K562 (cell line): ENCODE measurements at regions not wholly inside any gene's neighbourhood (a gene's known extent, or its start where the extent isn't known, plus 50 kb on each side); places are given as distances from the start of the nearest gene placed in this dataset.

Source experiments
- ASH1L ChIP-seq: fragments of 450-650 bp; IDR thresholded peaks from 2 replicates; pipeline ENCODE4 v1.6.1; 2018; ENCODE audit warnings: borderline replicate concordance, mild to moderate bottlenecking, low read depth; ENCODE audit not compliant: partially characterized antibody
- BCL6 ChIP-seq: fragments of 250-450 bp; sonication (Bioruptor Pico); IDR thresholded peaks from 2 replicates; pipeline ENCODE4 v1.4.0; 2020
- BRCA1 ChIP-seq, 2 experiments: fragments of 450-650 bp in 1 of 2; sonication (generic) in 1 of 2; formaldehyde crosslinking in 1 of 2; IDR thresholded peaks; 2 replicates each; pipeline versions ENCODE4 v1.5.0 to v1.6.1; 2017 to 2020; ENCODE audit warnings: mild to moderate bottlenecking in 1 of 2, missing genetic modification reagents in 1 of 2
- CBX1 ChIP-seq: sonication (generic); IDR thresholded peaks from 2 replicates; pipeline ENCODE4 v1.6.1; 2016; ENCODE audit warnings: antibody characterized with exemption, low read depth, mild to moderate bottlenecking
- CEBPB ChIP-seq: fragments of 450-650 bp; IDR thresholded peaks from 2 replicates; pipeline ENCODE4 v1.6.1; 2016; ENCODE audit warnings: missing genetic modification characterization, missing compliant biosample characterization
- DNMT1 ChIP-seq: fragments of 450-650 bp; IDR thresholded peaks from 2 replicates; pipeline ENCODE4 v1.6.1; 2016; ENCODE audit warnings: antibody characterized with exemption, mild to moderate bottlenecking
- ELF1 ChIP-seq: fragments of 200-800 bp; sonication (Bioruptor generic); IDR thresholded peaks from 2 replicates; pipeline ENCODE4 v1.6.1; 2016; ENCODE audit warnings: missing genetic modification characterization, missing compliant biosample characterization
- KHSRP ChIP-seq: fragments of 450-650 bp; IDR thresholded peaks from 2 replicates; pipeline ENCODE4 v1.6.1; 2017
- NFIC ChIP-seq: fragments of 450-650 bp; IDR thresholded peaks from 2 replicates; pipeline ENCODE4 v1.6.1; 2017; ENCODE audit warnings: mild to moderate bottlenecking, inconsistent platforms
- NFIX ChIP-seq: fragments of 250-450 bp; sonication (Bioruptor Pico); IDR thresholded peaks from 2 replicates; pipeline ENCODE4 v1.4.0; 2020; ENCODE audit warnings: low read depth, mild to moderate bottlenecking, moderate library complexity
- SMAD1 ChIP-seq: fragments of 150-350 bp; IDR thresholded peaks from 2 replicates; pipeline ENCODE4 v1.6.1; 2014; ENCODE audit warnings: low read length, low read depth; ENCODE audit not compliant: partially characterized antibody
- SRSF3 ChIP-seq: fragments of 200-400 bp; formaldehyde crosslinking; IDR thresholded peaks from 2 replicates; pipeline ENCODE4 v1.6.1; 2016; ENCODE audit warnings: mild to moderate bottlenecking, low read length, moderate library complexity; ENCODE audit not compliant: insufficient read depth
- TAL1 ChIP-seq: fragments of 450-650 bp; IDR thresholded peaks from 2 replicates; pipeline ENCODE4 v1.6.1; 2016; ENCODE audit warnings: mild to moderate bottlenecking
- ZNF175 ChIP-seq: fragments of 200-800 bp; sonication (Bioruptor generic); IDR thresholded peaks from 2 replicates; pipeline ENCODE4 v1.6.1; 2016; ENCODE audit warnings: low read depth, mild to moderate bottlenecking, missing genetic modification characterization, missing compliant biosample characterization
- ZNF263 ChIP-seq: sonication (generic); formaldehyde crosslinking; IDR thresholded peaks from 2 replicates; pipeline ENCODE4 v1.8.0; 2022; ENCODE audit warnings: mild to moderate bottlenecking, missing genetic modification reagents, borderline replicate concordance
- TF ChIP-seq, protein P1 (sequence below): IDR thresholded peaks from 2 replicates; pipeline ENCODE4 v1.6.1; 2016; ENCODE audit warnings: missing genetic modification characterization, missing compliant biosample characterization
- TF ChIP-seq, protein P2 (sequence below): sonication (generic); formaldehyde crosslinking; IDR thresholded peaks from 2 replicates; pipeline ENCODE4 v1.8.1; 2023; ENCODE audit warnings: mild to moderate bottlenecking, missing genetic modification reagents
- TF ChIP-seq, protein P3 (sequence below), 3 experiments: IDR thresholded peaks in 2 of 3; conservative IDR thresholded peaks in 1 of 3; 2 replicates each; pipeline ENCODE4 v1.5.1; 2011 to 2012; ENCODE audit warnings: low read length in 3 of 3, mild to moderate bottlenecking in 3 of 3, control low read depth in 2 of 3, improper control_type of control experiment in 1 of 3, inconsistent platforms in 1 of 3, low read depth in 1 of 3, mixed read lengths in 1 of 3, moderate library complexity in 1 of 3; ENCODE audit not compliant: insufficient read depth in 2 of 3
- TF ChIP-seq, protein P4 (sequence below): fragments of 450-650 bp; IDR thresholded peaks from 2 replicates; pipeline ENCODE4 v1.6.1; 2016; ENCODE audit warnings: borderline replicate concordance

DNA sequence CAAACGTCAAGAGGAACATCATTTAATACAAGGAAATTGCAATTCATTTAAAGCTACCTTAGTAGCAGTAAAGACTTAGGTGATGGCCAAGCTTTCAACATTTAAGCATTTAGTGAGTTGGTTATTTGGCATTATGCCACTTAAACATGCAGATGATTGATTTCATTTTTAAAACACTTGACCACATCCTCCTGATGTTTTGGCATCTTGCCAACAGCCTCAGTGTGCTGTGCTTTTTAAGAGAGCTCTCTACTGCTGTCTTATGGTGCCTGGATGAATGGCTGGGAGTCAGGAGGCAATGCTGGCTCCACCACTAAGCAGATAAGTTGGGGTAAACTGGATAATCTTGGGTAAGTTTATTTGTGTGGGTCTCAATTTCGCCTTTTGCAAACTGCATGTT lies 364.5 kb downstream of the MAN2A1 start (continued):
- no peak for TF ChIP-seq ZNF175 (CRISPR knock-in tag)
- no peak for TF ChIP-seq ZNF263 (CRISPR knock-in tag)
- no peak for TF ChIP-seq BCL6 (CRISPR knock-in tag)
- TF ChIP-seq, protein P1, sequence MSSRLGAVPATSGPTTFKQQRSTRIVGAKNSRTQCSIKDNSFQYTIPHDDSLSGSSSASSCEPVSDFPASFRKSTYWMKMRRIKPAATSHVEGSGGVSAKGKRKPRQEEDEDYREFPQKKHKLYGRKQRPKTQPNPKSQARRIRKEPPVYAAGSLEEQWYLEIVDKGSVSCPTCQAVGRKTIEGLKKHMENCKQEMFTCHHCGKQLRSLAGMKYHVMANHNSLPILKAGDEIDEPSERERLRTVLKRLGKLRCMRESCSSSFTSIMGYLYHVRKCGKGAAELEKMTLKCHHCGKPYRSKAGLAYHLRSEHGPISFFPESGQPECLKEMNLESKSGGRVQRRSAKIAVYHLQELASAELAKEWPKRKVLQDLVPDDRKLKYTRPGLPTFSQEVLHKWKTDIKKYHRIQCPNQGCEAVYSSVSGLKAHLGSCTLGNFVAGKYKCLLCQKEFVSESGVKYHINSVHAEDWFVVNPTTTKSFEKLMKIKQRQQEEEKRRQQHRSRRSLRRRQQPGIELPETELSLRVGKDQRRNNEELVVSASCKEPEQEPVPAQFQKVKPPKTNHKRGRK: no peak
- no peak for TF ChIP-seq BRCA1 (IDR thresholded peaks at IDR 0.05)
- no peak for TF ChIP-seq BRCA1 (CRISPR knock-in tag; IDR thresholded peaks at IDR 0.05)
- TF ChIP-seq KHSRP: no peak
- no peak for TF ChIP-seq ASH1L
- no peak for TF ChIP-seq DNMT1
- TF ChIP-seq CBX1: no peak
- TF ChIP-seq CEBPB (tag): no peak
- peak; percentile 99 for TF ChIP-seq NFIC
- TF ChIP-seq, protein P2, sequence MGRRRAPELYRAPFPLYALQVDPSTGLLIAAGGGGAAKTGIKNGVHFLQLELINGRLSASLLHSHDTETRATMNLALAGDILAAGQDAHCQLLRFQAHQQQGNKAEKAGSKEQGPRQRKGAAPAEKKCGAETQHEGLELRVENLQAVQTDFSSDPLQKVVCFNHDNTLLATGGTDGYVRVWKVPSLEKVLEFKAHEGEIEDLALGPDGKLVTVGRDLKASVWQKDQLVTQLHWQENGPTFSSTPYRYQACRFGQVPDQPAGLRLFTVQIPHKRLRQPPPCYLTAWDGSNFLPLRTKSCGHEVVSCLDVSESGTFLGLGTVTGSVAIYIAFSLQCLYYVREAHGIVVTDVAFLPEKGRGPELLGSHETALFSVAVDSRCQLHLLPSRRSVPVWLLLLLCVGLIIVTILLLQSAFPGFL (CRISPR knock-in tag): no peak
- peak; percentile 99 for TF ChIP-seq NFIX (CRISPR knock-in tag)
- no peak for TF ChIP-seq ELF1
- TF ChIP-seq SRSF3: no peak
- TF ChIP-seq SMAD1: peak; percentile 87
- TF ChIP-seq, protein P3, sequence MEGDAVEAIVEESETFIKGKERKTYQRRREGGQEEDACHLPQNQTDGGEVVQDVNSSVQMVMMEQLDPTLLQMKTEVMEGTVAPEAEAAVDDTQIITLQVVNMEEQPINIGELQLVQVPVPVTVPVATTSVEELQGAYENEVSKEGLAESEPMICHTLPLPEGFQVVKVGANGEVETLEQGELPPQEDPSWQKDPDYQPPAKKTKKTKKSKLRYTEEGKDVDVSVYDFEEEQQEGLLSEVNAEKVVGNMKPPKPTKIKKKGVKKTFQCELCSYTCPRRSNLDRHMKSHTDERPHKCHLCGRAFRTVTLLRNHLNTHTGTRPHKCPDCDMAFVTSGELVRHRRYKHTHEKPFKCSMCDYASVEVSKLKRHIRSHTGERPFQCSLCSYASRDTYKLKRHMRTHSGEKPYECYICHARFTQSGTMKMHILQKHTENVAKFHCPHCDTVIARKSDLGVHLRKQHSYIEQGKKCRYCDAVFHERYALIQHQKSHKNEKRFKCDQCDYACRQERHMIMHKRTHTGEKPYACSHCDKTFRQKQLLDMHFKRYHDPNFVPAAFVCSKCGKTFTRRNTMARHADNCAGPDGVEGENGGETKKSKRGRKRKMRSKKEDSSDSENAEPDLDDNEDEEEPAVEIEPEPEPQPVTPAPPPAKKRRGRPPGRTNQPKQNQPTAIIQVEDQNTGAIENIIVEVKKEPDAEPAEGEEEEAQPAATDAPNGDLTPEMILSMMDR (IDR thresholded peaks at IDR 0.05 in 2 of 3, conservative IDR thresholded peaks at IDR 0.05 in 1 of 3; ENCODE audit: insufficient read depth in 2 of 3, low read depth in 1 of 3, low read length in 3 of 3): 0 out of 6 replicates have a peak, but pooled peaks of 1 of the 3 experiments have one; percentile 5
- TF ChIP-seq TAL1: no peak
- TF ChIP-seq, protein P4, sequence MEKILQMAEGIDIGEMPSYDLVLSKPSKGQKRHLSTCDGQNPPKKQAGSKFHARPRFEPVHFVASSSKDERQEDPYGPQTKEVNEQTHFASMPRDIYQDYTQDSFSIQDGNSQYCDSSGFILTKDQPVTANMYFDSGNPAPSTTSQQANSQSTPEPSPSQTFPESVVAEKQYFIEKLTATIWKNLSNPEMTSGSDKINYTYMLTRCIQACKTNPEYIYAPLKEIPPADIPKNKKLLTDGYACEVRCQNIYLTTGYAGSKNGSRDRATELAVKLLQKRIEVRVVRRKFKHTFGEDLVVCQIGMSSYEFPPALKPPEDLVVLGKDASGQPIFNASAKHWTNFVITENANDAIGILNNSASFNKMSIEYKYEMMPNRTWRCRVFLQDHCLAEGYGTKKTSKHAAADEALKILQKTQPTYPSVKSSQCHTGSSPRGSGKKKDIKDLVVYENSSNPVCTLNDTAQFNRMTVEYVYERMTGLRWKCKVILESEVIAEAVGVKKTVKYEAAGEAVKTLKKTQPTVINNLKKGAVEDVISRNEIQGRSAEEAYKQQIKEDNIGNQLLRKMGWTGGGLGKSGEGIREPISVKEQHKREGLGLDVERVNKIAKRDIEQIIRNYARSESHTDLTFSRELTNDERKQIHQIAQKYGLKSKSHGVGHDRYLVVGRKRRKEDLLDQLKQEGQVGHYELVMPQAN: no peak
